Fibroblast of pulmonary artery (primary cell): ENCODE measurements at regions not wholly inside any gene's neighbourhood (a gene's known extent, or its start where the extent isn't known, plus 50 kb on each side); places are given as distances from the start of the nearest gene placed in this dataset.

ENCODE experiments used
- DNase-seq: peaks from one replicate; pipeline ENCODE4 v3.0.0-alpha.2; 2010; ENCODE audit warnings: low read depth
- H3K4me3 ChIP-seq: replicated peaks from 2 replicates; pipeline ENCODE4 v1.5.1; 2011; ENCODE audit warnings: low read depth, mild to moderate bottlenecking, control low read depth, low read length, moderate library complexity
- TF ChIP-seq, protein P1 (sequence below): IDR thresholded peaks from 2 replicates; pipeline ENCODE4 v1.5.1; 2011; ENCODE audit warnings: mild to moderate bottlenecking, control low read depth, low read length, inconsistent platforms; ENCODE audit errors: missing control alignments

DNA sequence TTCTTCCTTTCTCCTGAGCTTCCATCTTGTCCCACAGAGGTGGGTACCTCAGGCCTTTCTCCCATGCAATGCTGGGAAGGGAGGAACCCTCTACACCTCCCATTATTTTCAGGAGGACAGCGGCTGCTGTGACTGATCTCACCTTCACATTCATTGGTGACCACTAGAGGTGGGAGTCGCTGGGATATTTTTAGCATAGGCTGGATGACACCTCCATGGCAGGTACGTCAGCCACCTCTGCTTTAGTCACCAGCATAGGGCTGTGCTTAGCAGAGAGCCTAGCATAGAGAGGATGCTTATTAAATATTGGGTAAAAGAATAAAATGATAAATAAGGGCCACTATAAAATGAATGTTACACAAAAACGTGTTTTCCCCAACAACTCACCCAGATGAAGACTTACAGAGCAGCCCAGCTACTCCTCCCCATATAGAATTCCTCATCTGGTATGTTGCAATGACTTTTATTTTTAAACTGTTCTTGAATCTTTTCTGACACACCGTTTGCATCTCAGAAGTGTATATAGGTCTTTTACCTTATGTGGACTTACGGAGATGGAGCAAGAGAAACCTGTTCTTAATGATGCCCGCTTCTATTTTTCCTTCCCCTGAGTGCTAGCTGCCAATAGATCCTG is 60.9 kb upstream of the SORBS2 start:
- no peak overlapping the region for H3K4me3 ChIP-seq
- DNase-seq: no peak
- TF ChIP-seq, protein P1, sequence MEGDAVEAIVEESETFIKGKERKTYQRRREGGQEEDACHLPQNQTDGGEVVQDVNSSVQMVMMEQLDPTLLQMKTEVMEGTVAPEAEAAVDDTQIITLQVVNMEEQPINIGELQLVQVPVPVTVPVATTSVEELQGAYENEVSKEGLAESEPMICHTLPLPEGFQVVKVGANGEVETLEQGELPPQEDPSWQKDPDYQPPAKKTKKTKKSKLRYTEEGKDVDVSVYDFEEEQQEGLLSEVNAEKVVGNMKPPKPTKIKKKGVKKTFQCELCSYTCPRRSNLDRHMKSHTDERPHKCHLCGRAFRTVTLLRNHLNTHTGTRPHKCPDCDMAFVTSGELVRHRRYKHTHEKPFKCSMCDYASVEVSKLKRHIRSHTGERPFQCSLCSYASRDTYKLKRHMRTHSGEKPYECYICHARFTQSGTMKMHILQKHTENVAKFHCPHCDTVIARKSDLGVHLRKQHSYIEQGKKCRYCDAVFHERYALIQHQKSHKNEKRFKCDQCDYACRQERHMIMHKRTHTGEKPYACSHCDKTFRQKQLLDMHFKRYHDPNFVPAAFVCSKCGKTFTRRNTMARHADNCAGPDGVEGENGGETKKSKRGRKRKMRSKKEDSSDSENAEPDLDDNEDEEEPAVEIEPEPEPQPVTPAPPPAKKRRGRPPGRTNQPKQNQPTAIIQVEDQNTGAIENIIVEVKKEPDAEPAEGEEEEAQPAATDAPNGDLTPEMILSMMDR: no peak

DNA sequence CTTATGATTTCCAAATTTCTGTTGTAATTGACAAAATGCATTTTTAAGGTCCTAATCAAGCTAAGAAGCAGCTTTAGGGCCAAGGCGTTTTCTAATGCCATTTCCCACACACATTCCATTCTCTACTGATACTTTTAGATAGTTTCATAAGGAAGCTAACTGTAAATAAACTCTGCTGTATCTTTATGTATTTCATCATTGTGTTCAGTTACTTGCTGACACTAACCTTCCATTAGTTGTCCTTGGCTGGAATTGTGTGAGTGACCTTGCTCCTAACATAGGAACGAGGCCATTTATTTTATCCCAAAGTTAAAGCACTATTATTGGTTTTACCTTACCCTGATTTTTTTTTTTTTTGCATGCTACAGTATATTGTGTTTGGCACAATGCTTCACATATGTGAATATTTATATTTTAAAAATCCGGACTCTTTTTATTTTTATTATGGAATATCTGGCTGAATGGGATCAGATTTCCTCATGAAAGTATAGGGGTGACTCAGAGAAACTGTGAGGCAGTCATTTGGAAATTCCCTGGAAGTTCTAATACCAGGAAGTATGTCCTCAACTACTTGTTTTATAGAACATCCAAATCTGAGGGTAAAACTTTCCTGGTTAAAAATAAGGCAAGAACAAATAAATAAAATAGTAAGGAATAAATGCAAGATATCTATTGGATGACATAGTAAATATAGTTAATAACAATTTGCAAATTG is 62.7 kb upstream of the SORBS2 start:
- peak; percentile 64 for DNase-seq
- no peak overlapping the region for H3K4me3 ChIP-seq
- TF ChIP-seq, protein P1: no peak

DNA sequence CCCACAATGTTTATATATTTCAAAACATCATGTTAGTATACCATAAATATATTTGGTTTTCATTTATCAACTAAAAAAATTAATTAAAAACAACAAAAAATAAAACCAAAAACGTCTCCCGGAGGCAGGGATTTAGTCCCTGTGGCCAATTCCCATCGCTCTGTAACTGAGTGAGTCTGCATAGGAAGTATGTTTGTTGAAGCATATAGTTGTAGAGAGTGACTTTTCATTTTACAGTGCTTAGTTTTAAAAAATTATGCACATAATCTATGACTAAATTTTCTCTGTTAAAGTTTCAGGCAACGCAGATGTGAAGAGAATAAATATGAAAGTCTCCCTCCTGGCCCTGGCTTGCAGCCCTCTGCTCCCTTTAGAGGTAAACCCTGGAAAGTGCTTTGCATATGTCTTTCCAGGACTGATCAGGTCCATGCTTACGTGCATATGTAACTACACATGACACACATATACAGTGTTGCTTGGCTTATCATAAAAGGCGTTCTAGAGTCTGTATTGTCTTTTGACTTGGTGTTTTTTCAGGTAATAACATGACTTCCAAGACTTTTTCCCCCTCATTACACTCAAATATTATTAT is 63.4 kb upstream of the SORBS2 start:
- no peak overlapping the region for H3K4me3 ChIP-seq
- TF ChIP-seq, protein P1: no peak
- no peak for DNase-seq

DNA sequence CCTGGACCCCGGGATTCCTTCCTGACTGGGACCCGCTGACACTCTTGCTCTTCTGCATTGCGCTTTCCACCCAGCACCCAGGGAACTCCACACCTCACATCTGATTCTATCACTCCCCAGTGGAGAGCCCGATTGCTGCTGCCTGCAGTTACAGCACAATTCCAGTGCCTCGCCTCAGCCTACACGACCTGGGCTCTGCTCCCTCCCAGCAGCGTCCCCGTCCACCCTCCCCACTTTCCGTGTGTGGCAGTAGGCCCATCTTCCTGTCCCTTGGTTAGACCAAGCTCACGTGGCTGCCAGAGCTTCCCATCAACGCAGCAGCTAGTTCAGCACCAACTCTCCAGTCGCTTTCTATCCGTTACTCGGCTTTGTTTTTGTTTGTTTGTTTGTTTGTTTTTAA is 66.6 kb upstream of the SORBS2 start:
- TF ChIP-seq, protein P1: no peak
- no peak for DNase-seq
- no peak overlapping the region for H3K4me3 ChIP-seq

DNA sequence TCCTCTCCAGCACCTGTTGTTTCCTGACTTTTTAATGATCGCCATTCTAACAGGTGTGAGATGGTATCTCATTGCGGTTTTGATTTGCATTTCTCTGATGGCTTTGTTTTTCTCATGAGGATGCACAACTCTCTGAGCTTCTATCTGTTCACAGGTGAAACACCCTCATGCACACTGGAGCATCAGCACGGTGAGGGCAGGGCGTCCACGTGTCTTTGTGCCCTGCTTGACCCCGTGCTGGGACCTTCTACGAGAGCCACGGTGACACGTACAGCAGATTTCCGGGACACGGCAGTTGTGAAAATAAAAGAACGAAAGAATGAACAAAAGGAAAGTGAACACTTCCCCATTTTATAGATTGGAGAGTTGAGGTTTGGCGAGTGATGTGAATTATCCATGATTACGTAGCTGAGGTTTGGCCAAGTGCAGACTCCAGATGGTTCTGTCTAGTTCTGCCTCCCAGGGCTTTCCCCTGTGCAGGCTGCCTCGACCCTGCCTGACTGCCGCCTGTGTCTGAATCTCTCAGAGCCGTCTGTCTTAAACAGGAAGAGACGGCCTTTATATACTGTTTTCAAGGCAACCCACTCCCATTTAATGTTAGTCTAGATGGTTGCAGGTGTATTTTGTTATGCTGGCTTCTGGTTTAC is 67.8 kb upstream of the SORBS2 start:
- H3K4me3 ChIP-seq: no peak overlapping the region
- DNase-seq: no peak
- TF ChIP-seq, protein P1: no peak

DNA sequence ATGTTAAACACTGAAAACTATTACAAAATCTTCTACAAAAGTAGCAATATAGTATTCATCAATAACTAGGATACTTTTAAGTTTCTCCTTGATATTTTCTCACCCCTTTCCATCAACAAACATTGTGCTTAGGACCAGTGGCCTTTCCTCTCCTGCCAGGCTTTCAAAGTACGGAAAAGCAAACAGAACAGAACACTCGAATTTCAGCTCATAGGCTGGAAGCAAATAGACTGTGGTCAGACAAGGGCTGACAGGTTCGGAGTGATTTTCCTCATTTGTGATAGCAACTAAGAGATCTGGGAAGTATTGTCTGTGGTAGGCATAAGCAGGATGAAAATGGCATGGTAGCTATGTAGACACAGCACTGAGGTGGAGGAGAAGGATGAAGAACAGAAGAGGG is 68.6 kb upstream of the SORBS2 start:
- no peak for DNase-seq
- H3K4me3 ChIP-seq: no peak overlapping the region
- TF ChIP-seq, protein P1: no peak
